Esophagus muscularis mucosa (tissue), 4 donors: ENCODE measurements at regions not wholly inside any gene's neighbourhood (a gene's known extent, or its start where the extent isn't known, plus 50 kb on each side); places are given as distances from the start of the nearest gene placed in this dataset.

ENCODE experiments used
- DNase-seq: peaks from one replicate; pipeline ENCODE4 v3.0.0-alpha.2; 2017; ENCODE audit errors: extremely low spot score
- H3K27ac ChIP-seq, 4 donors: fragments of 200-600 bp; sonication (generic); replicated peaks in 1 of 4; 1 replicate in 3 of 4; 2 replicates in 1 of 4; pipeline ENCODE4 v1.5.1; 2016 to 2019; ENCODE audit warnings: mild to moderate bottlenecking in 1 of 4
- H3K27me3 ChIP-seq, 4 donors: fragments of 200-600 bp; sonication (generic); one replicate each; pipeline versions ENCODE4 v1.5.1 to v1.6.0; 2016 to 2019
- H3K36me3 ChIP-seq, 4 donors: fragments of 200-600 bp; sonication (generic); one replicate each; pipeline ENCODE4 v1.5.1; 2016 to 2019
- H3K4me1 ChIP-seq, 4 donors: fragments of 200-600 bp; sonication (generic); one replicate each; pipeline ENCODE4 v1.5.1; 2016 to 2019
- H3K4me3 ChIP-seq, 4 donors: fragments of 200-600 bp; sonication (generic); 1 replicate in 2 of 4; 2 replicates in 2 of 4; pipeline ENCODE4 v1.5.1; 2016 to 2019; ENCODE audit warnings: mild to moderate bottlenecking in 4 of 4, moderate library complexity in 1 of 4
- H3K9me3 ChIP-seq, 4 donors: fragments of 200-600 bp; sonication (generic); 1 replicate in 3 of 4; 2 replicates in 1 of 4; pipeline ENCODE4 v1.5.1; 2016 to 2019
- CTCF ChIP-seq, 3 experiments: fragments of 200-600 bp in 2 of 3; fragments of 450-650 bp in 1 of 3; sonication (generic) in 2 of 3; IDR thresholded peaks; one replicate each; pipeline ENCODE4 v1.5.1; 2017 to 2019; ENCODE audit warnings: antibody characterized with exemption in 3 of 3, mild to moderate bottlenecking in 2 of 3, moderate library complexity in 1 of 3
- EP300 ChIP-seq: sonication (generic); formaldehyde crosslinking; IDR thresholded peaks from one replicate; pipeline ENCODE4 v1.6.1; 2017; ENCODE audit warnings: antibody characterized with exemption
- POLR2A ChIP-seq: fragments of 450-650 bp; IDR thresholded peaks from one replicate; pipeline ENCODE4 v1.6.1; 2017; ENCODE audit warnings: antibody characterized with exemption, moderate library complexity, mild to moderate bottlenecking, low read depth
- POLR2AphosphoS5 ChIP-seq, 2 donors: sonication (generic); formaldehyde crosslinking; IDR thresholded peaks; one replicate each; pipeline ENCODE4 v1.6.1; 2017; ENCODE audit warnings: antibody characterized with exemption in 2 of 2
- WGBS: methylation state at CpG from one replicate; pipeline ENCODE4 v1.1.5; 2018; 5-methylcytosine and 5-hydroxymethylcytosine counted together
- intact Hi-C: fragments of 100-400 bp; cut with DNase I; formaldehyde crosslinking; loops from one replicate; pipeline ENCODE4 v1.15.1; 2023

GRCh38 chr20:17083738-17084137, 143.1 kb upstream of the PCSK2 start:
- no peak overlapping the region for H3K27ac ChIP-seq
- H3K4me3 ChIP-seq, result no peak overlapping the region
- intact Hi-C loops, result no loop called here
- no peaks in the 10 kb centered on the region for H3K36me3 ChIP-seq
- no peaks in the 10 kb centered on the region for H3K27me3 ChIP-seq
- no peak for DNase-seq
- H3K9me3 ChIP-seq, result no peaks in the 10 kb centered on the region
- no peaks in the 10 kb centered on the region for H3K4me1 ChIP-seq
- TF ChIP-seq CTCF (IDR thresholded peaks at IDR 0.05) (no peak), EP300 (no peak), POLR2AphosphoS5 (IDR thresholded peaks at IDR 0.05) (no peak), POLR2A (no peak)
- 31% methylated on average over 1 of the region's 1 CpG for WGBS

GRCh38 chr20:17084909-17085308, 141.9 kb upstream of the PCSK2 start:
- no peak for DNase-seq
- Histone ChIP-seq H3K27ac (no peak overlapping the region), H3K36me3 (no peaks in the 10 kb centered on the region), H3K4me3 (no peak overlapping the region), H3K9me3 (no peaks in the 10 kb centered on the region), H3K4me1 (no peaks in the 10 kb centered on the region), H3K27me3 (no peaks in the 10 kb centered on the region)
- 65% methylated on average over 3 of the region's 3 CpGs for whole genome bisulfite sequencing
- intact Hi-C loops, result no loop called here
- TF ChIP-seq POLR2A (no peak), CTCF (IDR thresholded peaks at IDR 0.05) (no peak), EP300 (no peak)

- WGBS, result 60% methylated on average over 4 of the region's 4 CpGs
- no peak overlapping the region for H3K27ac ChIP-seq
- H3K4me1 ChIP-seq, result no peaks in the 10 kb centered on the region
- H3K27me3 ChIP-seq, result no peaks in the 10 kb centered on the region
- no peaks in the 10 kb centered on the region for H3K9me3 ChIP-seq
- no peaks in the 10 kb centered on the region for H3K36me3 ChIP-seq
- no peak for DNase-seq
- no peak overlapping the region for H3K4me3 ChIP-seq
- TF ChIP-seq POLR2A, result no peak
- TF ChIP-seq EP300, result no peak
- no peak for TF ChIP-seq CTCF (IDR thresholded peaks at IDR 0.05)
- TF ChIP-seq POLR2AphosphoS5 (IDR thresholded peaks at IDR 0.05), result no peak
- intact Hi-C loops, result no loop called here
These were observed 133.1 kb upstream of the PCSK2 start for GRCh38 chr20:17093782-17094181.

GRCh38 chr20:17097603-17098002, 129.2 kb upstream of the PCSK2 start:
- H3K4me3 ChIP-seq, result no peak overlapping the region
- no peaks in the 10 kb centered on the region for H3K4me1 ChIP-seq
- no peak for DNase-seq
- H3K27me3 ChIP-seq, result no peaks in the 10 kb centered on the region
- TF ChIP-seq CTCF (IDR thresholded peaks at IDR 0.05) (no peak), EP300 (no peak), POLR2AphosphoS5 (IDR thresholded peaks at IDR 0.05) (no peak), POLR2A (no peak)
- intact Hi-C loops, result no loop called here
- no peaks in the 10 kb centered on the region for H3K9me3 ChIP-seq
- H3K36me3 ChIP-seq, result no peaks in the 10 kb centered on the region
- H3K27ac ChIP-seq, result no peak overlapping the region
- WGBS, result 63% methylated on average over 3 of the region's 4 CpGs

- Histone ChIP-seq H3K4me1 (no peaks in the 10 kb centered on the region), H3K27ac (no peak overlapping the region), H3K36me3 (no peaks in the 10 kb centered on the region), H3K27me3 (no peaks in the 10 kb centered on the region), H3K4me3 (no peak overlapping the region), H3K9me3 (no peaks in the 10 kb centered on the region)
- DNase-seq, result no peak
- intact Hi-C loops, result no loop called here
- WGBS, result 81% methylated on average over 1 of the region's 1 CpG
- TF ChIP-seq POLR2AphosphoS5 (IDR thresholded peaks at IDR 0.05) (no peak), EP300 (no peak), CTCF (IDR thresholded peaks at IDR 0.05) (no peak), POLR2A (no peak)
These were observed 126.3 kb upstream of the PCSK2 start for GRCh38 chr20:17100506-17100905.
